Dermis microvascular lymphatic vessel endothelial cell (primary cell): ENCODE measurements at regions not wholly inside any gene's neighbourhood (a gene's known extent, or its start where the extent isn't known, plus 50 kb on each side); places are given as distances from the start of the nearest gene placed in this dataset.
"Not testable (repeated sequence)": the region's sequence is repeated elsewhere in the genome, so short reads cannot be mapped to it uniquely, and the experiment has no call there.

ENCODE experiments used
- DNase-seq, 2 donors: peaks; one replicate each; pipeline versions ENCODE4 v3.0.0 to v3.0.0-alpha.2; 2010; ENCODE audit warnings: low read depth in 2 of 2

DNA sequence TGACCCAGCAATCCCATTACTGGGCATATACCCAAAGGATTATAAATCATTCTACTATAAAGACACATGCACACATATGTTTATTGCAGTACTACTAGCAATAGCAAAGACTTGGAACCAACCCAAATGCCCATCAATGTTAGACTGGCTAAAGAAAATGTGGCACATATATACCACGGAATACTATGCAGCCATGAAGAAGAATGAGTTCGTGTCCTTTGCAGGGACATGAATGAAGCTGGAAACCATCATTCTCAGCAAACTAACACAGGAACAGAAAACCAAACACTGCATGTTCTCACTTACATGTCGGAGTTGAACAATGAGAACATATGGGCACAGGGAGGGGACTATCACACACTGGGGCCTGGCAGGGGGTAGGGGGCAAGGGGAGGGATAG is 183.0 kb downstream of the HACE1 start:
- not testable (repeated sequence) for DNase-seq

DNA sequence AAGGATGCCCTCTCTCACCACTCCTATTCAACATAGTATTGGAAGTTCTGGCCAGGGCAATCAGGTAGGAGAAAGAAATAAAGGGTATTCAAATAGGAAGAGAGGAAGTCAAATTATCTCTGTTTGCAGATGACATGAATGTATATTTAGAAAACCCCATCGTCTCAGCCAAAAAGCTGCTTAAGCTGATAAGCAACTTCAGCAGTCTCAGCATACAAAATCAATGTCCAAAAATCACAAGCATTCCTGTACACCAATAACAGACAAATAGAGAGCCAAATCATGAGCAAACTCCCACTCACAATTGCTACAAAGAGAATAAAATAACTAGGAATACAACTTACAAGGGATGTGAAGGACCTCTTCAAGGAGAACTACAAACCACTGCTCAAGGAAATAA is 184.6 kb downstream of the HACE1 start:
- DNase-seq: not testable (repeated sequence)

DNA sequence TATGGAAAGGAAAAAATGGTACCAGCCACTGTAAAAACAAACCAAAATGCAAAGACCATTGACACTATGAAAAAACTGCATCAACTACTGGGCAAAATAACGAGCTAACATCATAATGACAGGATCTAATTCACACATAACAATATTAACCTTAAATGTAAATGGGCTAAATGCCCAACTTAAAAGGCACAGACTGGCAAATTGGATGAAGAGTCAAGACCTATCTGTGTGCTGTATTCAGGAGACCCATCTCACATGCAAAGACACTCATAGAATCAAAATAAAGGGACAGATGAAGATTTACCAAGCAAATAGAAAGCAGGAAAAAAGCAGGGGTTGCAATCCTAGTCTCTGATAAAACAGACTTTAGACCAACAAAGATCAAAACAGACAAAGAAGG is 186.6 kb downstream of the HACE1 start:
- DNase-seq: not testable (repeated sequence)

DNA sequence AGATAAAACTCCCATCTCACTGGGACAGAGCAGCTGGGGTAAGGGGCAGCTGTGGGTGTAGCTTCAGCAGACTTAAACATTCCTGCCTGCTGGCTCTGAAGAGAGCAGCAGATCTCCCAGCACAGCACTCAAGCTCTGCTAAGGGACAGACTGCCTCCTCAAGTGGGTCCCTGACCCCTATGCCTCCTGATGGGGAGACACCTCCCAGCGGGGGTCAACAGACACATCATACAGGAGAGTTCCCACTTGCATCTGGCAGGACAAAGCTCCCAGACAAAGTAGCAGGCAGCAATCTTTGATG is 188.2 kb downstream of the HACE1 start:
- not testable (repeated sequence) for DNase-seq

DNA sequence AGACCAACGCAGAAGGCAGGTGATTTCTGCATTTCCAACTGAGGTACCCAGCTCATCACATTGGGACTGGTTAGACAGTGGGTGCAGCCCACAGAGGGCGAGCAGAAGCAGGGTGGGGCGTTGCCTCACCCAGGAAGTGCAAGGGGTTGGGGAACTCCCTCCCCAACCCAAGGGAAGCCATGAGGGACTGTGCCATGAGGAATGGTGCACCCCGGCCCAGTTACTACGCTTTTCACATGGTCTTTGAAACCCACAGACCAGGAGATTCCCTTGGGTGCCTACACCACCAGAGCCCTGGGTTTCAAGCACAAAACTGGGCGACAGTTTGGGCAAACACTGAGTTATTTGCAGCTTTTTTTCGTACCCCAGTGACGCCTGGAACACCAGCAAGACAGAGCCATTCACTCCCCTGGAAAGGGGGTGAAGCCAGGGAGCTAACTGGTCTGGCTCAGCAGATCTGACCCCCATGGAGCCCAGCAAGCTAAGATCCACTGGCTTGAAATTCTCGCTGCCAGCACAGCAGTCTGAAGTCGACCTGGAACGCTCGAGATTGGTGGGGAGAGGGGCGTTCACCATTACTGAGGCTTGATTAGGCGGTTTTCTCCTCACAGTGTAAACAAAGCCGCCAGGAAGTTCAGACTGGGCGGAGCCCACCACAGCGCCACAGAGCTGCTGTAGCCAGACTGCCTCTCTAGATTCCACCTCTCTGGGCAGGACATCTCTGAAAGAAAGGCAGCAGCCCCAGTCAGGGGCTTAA is 188.7 kb downstream of the HACE1 start:
- DNase-seq: not testable (repeated sequence)

DNA sequence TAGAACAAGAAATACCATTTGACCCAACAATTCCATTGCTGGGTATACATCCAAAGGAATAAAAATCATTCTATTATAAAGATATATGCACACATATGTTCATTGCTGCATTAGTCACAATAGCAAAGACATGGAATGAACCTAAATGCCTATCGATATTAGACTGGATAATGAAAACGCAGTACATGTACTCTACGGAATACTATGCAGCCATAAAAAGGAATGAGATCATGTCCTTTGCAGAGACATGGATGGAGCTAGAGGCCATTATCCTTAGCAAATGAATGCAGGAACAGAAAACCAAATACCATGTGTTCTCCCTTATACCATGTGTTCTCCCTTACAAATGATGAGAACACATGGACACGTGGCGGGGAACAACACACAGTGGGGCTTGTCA is 190.2 kb downstream of the HACE1 start:
- no peak for DNase-seq

DNA sequence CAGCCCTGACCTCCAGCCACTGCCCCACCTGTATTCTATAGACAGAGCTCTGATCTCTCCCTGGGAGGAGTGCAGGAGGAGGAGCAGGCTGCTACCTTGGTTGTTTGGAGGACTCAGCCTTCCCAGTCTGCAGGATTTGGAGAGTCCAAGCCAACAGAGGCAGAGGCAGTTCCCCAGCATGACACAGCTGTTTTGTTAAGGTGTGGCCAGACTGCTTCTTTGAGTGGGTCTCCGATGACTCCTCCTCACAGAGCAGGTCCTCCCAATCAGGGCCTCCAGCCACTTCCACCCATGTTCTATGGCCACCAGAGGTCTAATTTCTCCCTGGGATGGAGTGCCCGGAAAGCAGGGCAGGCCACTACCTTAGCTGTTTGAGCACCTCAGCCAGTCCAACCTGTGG is 203.5 kb downstream of the HACE1 start:
- no peak for DNase-seq

DNA sequence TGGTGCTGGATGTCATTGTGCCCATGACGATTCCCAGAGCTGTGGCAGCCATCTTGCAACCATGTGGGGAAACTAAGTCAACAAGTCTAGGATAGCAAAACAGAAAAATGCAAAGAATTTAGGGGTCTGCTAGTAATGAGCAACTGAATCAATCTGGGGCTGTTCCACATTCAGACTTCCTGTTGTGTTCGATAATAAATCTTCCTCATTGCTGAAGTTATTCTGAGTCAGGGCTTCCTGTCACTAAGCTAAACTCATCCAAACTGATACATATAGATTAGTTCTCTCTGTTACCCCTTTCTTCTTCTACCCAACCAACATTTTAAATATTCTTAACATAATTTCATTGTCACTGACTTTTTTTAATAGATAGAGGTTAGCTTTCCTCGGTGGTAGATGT is 205.9 kb downstream of the HACE1 start:
- DNase-seq: peak in 1 of 2 donors; percentile 63

DNA sequence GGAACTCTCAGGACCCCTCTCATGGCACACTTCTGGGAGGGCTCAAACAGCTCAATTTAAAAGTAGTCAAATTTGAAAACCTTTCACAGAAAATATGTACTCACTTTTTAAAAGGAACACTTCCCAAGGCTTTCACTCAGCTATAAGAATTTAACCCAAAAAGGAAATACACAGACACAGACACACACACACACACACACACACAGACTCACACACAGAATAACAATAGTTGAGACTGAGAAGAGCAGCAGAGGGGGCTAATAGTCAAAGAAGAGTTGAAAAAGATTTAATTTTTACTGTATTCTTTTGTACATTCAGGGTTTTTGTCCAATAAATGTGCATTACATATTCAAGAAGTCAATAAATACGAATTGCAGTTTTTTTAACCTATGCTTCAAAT is 211.4 kb downstream of the HACE1 start:
- peak in 1 of 2 donors; percentile 51 for DNase-seq

DNA sequence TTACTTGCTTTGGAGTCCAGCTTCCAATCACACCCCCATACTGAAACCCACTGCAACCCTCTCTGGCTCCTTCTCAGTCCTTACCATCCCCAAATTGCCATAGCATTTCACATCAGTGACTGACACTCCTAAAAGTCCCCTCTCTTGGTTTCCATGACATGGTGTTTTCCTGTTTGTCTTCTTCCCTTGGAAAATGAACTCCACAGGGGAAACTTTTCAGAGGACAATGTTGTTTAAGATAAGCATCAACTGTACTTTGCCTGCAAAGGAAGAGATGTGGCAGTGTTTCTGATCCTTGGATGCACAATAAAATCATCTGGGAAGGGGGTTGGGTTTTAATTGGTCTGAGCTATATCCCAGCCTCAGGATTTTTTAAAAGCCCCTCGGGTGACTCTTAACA is 214.9 kb downstream of the HACE1 start:
- peak in 1 of 2 donors; percentile 38 for DNase-seq

DNA sequence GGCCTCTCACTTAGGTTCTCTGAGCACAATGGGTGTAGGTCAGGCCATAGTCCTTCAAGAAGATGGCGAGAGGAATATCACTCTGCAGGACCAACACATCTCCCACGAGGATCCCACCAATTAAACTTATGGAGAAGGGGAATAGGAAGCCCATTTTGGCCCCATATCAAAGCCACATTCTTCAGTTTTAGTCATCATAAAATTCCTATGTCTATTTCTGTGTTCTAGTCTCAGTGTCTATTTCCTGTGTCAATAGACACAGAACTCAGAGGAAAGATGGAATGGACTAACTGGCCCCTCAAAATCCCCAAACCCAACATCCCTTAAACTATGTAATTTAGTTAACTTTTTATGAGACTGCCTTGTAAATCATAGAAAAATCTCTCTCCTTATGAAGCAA is 216.8 kb downstream of the HACE1 start:
- peak; percentile 41 to 61 for DNase-seq

DNA sequence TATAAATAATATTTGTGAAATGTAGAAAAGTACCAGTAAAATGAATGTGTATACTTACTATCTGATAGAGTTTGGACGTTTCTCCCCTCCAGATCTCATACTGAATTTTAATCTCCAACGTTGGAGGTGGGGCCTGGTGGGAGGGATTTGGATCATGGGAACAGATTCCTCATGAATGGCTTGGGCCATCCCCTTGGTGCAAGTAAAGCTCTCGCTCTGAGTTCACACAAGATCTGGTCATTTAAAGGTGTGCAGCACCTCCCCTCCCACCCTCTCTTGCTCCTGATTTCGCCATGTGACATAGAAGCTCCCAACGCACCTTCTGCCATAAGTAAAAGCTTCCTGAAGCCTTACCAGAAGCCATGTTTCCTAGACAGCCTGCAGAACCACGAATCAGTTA is 219.0 kb downstream of the HACE1 start:
- no peak for DNase-seq

DNA sequence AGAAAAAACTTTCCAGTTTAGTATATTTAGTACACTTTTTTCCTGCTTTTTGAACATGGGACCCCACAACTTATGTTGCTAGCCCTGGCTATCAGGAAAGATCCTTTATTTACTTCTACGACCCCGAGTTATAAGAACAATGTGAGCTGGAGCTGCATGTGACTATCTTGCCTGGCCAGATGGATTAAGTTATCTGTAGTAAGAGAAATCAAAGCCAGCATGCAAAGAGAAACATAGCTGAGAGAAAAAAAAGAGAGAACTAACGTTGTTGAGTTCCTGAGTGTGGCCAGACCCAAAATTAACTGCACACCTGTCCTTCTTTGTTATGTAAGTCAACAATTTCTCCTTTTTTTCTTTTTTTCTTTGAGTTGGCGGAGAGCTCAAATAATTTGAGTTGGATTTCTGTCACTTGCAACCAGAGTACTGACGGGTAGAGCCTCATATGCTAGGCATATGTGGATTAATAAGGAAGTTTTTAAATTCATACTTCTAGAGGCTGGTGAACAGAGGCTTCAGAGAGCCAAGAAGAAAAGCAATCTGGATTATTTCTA is 219.5 kb downstream of the HACE1 start:
- no peak for DNase-seq

DNA sequence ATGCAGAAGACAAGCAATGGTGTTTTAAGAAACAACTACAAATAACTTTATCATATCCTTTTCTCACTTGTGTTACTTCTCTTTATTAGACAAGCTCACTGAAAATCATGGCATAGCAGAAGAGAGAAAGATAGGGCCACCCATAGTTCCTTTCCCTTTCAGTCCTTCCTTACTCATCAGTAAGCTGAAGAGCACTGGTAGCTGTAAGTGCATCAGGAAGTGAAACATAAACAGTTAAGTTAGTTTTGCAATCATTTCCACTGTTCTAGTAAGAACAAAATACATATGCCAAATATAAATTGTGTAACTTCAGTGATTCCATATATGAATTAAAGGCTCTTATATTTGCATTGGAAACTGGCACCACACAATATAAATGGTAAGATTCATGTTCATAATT is 220.1 kb downstream of the HACE1 start:
- peak in 1 of 2 donors; percentile 44 for DNase-seq

DNA sequence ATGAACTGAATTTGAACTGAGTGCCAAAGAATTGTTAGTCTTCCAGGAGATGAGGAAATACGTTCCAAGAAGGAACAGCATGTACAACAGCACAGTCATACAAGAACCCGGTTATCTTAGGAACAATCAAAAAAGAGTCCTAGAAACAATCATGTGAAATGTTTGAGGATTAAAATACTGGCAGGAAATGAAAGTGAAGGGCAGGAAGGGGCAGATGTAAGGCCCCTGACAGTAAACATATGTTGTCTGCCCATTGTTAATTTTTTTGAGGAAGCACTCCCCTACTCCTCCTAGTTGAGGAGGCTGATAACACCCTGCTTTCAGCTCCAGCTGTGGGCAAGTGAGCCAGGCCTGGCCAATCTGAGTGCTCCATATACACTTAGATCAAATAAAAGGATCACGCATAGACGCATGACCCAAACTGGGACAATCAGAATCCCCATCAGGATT is 220.9 kb downstream of the HACE1 start:
- DNase-seq: peak in 1 of 2 donors; percentile 85

DNA sequence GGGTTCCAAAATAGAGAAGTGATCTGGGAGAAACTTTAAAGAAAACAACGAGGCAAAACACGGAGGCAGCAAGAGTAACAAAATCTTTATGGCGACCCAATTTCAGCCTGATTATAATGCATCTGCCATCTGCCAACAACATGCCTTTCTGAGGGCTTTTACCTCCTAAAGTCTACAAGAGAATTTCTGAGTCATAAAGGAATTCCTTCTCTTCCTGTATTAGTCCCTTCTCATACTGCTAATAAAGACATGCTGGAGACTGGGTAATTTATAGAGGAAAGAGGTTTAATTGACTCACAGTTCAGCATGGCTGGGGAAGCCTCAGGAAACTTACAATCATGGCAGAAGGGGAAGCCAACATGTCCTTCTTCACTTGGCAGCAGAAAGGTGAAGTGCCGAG is 226.6 kb downstream of the HACE1 start:
- DNase-seq: peak in 1 of 2 donors; percentile 79

DNA sequence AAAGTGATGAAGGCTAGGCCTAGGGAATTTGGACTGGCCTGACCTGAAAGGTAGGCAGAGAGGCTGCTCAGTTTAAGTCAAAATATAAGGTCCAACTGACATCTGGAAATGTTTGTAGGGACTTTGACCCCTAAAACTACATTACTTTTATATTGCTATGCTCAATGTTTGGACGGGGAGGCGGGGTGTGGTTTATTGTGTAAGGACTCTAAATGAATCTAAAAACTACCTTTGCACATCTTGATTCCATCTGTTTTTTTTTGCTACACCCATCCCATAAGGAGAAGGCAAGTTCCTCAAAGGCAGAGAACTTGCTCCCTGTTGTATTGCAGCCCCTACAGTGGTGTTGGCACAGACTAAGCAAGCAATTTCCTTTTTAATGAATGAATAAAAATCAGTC is 227.1 kb downstream of the HACE1 start:
- DNase-seq: no peak

DNA sequence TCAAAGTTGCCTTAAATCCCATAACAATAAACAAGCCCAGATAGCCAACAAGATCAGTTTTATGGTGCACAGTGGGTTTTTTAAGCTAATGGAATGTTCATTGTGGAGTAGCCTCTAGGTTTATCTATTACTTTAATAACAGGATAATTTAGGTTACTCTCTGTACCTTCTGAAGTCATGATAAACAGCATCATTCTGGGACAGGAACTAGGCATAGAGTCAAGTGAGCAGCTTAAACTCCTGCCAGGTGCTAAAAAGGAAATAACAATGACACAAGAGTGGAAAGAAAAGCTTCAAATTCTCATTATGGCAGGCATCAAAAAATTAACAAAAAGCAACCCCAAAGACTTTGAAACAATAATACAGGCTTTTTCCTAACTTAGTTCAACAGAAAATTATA is 228.8 kb downstream of the HACE1 start:
- peak; percentile 70 for DNase-seq

DNA sequence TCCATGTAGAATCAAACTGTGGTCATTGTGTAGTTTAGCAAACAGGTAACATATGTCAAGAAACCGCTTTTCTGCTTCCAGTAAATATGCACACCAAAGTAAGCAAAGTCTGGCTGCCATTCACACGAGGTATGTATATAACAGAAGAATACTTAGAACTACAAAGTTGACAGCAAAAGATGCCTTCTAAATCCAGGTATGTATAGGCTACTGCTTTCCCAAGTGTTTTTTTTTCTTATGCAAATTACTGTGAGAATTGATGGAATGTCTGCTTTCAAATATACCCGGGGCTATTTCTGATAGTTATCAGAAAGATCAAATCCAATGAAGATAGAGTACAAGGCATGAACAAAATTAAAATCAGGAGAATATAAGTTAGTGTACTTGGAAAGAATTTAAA is 229.2 kb downstream of the HACE1 start:
- no peak for DNase-seq

DNA sequence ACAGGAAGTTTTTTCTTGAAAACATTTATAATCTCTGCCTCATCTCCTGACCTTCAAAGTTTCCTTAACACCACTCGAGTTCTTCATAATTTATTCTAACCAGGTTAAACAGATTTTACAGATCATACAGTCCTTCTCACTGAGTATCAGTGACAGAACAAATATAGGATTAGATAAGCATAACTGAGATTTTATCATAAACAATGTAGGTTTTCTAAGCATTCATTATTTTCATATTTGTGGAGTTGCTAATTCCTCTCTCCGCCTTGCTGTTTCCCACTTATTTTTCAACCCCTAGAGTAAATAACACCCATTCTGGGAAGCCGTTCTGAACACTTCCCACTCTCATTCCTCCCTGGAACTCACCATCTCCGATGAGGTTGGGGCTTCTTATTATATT is 229.9 kb downstream of the HACE1 start:
- no peak for DNase-seq

DNA sequence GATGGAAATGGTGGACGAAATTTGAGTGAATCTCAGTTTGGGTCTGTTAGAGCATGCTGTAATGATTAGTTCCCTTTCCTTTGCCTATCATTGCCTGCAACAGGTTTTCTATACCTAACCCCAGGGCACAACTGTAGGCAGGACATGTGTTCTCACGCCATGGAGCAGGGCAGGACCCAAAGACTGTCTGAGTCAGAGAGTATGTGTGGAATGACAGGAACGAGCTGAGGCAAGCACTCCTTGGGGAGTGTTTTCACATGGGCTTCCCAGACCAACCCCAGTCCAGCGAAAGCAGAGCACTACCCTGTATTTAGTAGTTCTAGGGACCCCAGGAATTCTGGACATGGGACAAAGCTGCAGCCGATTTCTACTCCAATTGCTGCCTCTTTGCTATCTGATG is 234.2 kb downstream of the HACE1 start:
- DNase-seq: no peak

DNA sequence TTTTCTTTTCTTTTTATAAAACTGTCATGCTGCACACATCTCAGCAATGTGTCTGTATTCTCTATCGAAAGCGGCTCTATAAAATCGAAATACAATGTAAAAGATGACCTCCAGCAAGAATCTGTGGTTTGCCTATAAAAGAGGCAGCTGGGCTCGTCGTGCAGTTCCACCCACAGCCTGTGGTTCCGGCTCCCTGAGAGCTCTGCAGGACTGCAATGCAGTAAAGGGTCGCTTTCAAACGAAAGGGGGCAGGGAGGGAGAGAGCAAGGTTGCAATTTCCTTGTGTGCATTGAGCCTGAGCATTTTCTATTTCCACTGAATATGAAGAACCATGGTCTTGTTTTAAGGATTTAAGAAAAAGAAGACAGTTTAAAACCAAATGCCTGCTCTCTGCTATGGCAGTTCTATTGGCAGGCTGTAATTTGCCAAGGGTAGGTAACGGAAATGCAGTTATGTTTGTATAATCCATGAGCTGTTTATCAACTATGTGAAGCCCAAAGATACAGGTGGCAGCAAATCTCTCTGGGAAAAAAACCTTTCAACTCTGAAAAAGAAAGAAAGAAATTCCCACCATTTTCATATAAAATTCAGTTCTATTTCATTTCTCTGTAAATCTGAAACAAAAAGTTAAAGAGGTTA is 236.5 kb downstream of the HACE1 start:
- DNase-seq: no peak

DNA sequence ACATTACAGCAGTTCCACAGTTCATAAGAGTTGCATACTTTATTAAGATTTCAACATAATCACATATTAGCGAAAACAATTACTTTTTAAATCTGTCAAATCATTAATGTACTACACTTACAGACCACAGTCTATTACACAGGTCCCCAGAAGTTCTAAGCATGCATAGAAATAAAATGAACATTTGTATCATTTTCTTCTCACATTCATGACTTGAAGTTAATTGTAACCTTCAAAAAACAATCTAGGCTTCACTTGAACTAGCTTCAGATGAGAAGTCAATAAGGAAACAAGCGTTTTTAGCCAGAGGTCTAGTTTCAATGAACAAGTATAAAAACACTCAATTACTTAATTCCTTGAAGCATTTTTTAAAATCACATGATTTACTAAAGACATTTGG is 238.3 kb downstream of the HACE1 start:
- DNase-seq: no peak
